GM19438 (cell line): ENCODE measurements at regions not wholly inside any gene's neighbourhood (a gene's known extent, or its start where the extent isn't known, plus 50 kb on each side); places are given as distances from the start of the nearest gene placed in this dataset.

Experiments
- ATAC-seq: cut with Tn5 transposase; IDR thresholded peaks from one replicate; pipeline ENCODE4 v1.9.1; 2021; ENCODE audit warnings: low read depth; ENCODE audit not compliant: unreplicated experiment

DNA sequence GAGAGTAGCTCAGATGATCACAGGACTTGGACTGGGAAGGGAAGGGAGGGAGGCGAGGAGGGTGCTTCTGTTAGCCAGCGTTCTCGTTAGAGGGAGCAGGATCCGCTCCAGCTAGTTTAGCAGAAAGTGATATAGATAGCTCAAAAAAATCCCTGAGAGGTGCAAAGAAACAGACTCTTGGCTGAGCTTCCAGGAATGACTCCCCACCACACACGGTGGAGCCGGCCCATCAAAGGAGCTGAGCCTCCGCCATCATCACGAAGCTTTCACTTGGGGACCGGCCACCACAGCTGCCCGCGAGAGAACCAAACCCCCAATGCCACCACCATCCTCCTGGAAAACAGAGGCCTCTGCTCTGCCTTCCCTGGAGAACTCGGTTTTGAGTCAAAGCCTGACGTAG lies 124.6 kb upstream of the BCL2L14 start:
- ATAC-seq, result no peak

DNA sequence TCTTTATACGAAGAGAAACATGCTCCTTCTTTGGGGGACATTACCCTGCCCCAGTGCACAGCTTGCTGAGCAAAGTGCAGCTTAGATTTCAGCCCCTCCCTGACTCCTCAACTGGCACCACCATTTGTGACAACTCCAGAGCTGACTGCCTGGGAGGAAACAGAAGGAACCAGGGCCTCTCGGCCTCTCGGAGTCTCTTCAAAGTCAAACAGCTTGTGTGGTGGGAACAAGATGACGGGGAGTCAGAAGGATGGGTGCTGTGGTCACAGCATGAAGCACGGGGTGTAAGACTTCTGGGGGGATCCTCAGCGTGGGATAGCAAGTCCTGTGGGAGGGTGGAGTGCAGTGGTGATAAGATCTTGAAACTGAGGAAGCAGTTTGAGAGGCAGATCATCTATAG lies 123.5 kb upstream of the BCL2L14 start:
- no peak for ATAC-seq

DNA sequence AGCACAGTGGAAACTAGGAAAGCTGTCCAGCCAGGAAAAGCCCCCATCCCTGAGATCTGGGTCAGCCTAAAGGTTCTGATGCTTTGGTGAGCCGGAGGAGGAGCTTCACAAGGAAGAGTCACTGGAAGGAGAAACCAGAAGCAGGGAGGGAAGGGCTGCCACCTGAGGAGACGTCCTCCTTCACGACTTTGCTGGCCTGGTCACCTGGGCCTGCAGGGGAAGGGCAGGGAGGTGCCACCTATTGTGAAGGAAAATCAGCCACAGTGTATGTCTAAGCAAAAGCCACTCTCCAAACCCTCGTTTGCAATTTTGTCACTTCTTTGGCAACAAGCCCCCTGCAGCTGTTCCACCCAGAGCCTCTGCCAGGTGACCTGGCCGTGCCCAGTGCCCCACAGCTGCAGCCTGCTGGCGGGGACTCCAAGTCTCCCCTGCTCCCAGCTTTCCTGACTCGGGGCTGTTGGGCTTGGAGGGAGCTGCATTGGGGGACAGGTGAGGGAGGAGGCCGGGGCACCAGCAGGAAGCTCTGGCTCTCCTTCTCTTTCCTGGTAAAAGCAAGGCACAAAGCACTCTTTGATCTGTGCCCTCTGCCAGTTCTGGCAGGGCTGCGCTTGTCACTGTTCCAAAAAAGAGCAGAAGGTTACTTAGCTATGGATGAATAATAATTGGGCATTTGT lies 120.9 kb upstream of the BCL2L14 start:
- no peak for ATAC-seq

GRCh38 chr12:11951209-11951608 lies 119.5 kb upstream of the BCL2L14 start:
- no peak for ATAC-seq

DNA sequence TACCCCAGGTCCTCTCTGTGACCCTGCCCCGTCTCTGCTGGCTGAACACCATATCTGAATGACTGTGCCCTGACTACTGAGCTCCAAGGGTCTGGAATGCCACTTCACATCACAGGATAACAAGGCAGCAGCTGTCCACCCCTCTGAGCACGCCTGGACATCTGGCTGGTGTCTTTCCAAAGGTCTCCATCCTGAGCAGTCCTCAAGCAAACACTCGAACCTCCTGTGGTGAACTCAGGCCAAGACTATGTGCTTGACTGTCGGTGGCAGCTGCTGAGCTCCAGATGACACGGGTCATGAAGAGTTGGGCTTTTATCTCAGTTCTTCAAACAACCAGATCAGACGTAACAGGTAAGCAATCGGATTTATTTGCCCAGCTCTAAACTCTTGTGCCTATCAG lies 117.2 kb upstream of the BCL2L14 start:
- ATAC-seq, result no peak

GRCh38 chr12:11954181-11954580 lies 116.6 kb upstream of the BCL2L14 start:
- peak; percentile 52 for ATAC-seq

DNA sequence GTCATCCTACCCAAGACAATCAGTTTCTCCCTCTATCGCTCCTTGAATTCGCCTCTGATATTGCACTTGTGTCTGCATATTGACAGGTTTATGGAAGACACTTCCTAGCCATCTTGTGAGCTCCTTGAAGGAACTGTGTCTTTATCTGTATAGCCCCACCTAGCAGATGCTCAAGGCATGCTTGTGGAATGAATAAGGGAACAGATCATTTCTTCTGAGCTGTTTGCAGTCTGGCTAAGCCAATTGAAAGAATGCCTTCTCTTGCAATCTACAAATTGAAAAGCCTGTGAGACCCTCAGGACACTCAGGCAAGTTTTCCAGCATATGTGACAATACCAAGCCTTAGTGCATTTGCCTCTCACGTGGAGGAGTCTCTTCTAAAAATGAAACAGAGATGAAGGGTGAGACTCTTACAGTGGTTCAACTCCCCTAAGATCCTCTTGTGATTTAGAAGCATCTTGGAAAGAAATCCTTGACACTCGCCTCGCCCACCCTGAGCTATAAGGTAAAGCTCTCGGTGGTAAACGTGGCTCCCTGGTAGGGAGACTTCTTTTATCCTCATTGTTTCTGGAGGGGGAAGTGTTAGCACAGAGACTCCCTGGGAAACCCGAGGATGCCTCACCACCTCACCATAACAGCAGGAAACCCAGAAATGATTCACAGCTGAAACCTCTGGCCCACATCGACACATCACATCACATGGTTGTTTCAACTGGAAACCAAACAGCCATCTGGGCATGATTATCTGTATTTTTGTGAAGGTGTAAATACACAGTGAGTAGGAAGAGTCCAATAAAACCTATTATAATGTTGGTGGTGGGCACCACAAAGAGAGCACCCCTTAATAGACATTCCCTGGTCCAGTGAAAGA lies 112.3 kb upstream of the BCL2L14 start:
- no peak for ATAC-seq

- no peak for ATAC-seq
Measured at GRCh38 chr12:11959117-11959823, 111.5 kb upstream of the BCL2L14 start.

DNA sequence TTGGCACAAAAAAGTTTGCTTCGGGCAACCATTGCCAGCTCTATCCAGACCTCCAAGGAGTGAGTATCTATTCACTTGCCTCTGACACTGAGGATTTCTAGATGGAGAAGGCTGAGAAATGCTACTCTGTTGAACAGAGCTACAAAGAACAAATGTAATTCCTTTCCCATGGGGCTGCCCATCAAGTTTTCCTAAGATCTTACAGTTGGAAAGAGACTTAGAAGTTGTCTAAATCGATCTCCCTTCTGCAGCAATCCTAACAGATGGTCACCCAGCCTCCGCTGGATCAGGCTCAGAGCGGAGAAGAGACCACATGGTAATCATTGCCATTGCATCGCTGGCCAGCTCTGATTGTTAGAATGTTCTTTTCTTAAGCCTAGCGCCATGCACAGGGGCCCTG lies 110.1 kb upstream of the BCL2L14 start:
- no peak for ATAC-seq

DNA sequence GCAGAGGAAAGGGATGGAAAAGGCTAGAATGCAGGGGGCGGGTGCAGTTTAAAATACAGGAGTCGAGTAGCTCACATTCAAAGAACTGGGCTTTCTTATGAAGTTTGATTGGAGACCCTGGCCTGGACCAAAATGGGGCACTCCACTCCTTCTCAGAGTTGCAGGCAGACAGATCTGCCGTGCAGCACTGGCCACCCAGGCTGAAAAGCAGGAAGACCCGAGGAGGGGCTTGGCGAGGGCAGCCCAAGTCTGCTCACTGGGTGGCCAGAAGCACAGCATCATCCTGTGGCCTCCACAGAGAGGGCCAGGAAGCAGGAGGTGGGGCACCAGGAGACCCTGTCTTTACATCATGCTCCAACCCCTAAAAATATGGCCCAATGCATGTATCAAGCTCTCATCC lies 109.1 kb upstream of the BCL2L14 start:
- no peak for ATAC-seq

- no peak for ATAC-seq
Measured at GRCh38 chr12:11962860-11963259, 107.9 kb upstream of the BCL2L14 start.

DNA sequence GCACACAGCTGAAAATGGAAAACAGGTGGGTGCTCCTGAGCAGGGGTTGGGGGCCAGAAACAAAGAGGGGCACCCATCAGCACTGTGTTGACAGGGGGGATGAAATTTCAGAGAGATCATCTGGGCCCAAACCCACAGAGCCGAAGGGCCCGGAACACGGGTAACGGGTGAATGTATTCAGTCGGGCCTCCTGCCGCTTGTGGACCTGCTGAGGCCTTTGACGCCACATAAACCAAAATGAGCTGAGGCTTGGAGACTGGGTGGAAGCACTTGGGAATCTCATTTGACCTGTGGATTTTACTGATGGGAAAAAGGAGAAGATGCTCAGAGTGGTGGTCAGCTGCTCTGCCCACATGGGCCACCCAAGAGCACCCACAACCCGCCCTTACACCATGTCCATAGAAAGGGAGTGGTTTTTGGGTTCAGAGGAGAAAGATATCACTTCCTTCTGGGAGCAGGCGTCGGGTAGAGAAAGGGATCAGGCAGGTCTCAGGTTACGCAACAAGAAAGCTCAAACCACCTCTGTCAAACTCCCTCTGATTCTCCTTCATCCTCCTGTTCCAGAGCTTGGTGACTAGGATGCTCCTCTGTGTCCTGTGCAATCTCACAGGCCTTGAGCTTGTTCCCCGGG lies 106.8 kb upstream of the BCL2L14 start:
- no peak for ATAC-seq

DNA sequence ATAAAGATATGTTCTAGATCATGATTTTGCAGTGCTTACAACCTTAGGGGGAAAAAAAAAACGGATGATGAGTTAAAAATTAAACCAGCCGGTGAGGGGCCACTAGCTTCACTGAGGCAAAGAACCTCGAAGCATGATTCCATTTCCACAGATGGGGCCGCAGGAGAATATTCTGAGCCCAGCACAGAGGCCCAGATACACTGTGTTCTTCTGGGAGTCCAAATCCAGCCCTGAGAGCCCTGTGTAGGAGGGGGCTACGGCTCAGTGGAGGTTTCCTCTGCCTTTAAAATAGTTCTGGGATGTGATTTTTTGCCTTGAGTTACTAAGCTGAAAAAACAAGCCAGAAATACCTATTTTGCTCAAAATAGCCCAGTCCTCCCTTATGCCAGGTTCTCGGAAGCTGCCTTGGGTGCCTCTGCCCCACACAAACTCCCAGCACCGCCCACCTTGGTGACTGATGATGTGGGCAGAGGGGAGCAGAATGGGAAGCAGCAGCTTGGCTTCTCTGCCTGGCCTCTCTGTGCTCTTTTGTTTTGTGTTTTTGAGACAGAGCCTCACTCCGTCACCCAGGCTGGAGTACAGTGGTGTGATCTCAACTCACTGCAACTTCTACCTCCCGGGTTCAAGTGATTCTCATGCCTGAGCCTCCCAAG lies 105.4 kb upstream of the BCL2L14 start:
- no peak for ATAC-seq

DNA sequence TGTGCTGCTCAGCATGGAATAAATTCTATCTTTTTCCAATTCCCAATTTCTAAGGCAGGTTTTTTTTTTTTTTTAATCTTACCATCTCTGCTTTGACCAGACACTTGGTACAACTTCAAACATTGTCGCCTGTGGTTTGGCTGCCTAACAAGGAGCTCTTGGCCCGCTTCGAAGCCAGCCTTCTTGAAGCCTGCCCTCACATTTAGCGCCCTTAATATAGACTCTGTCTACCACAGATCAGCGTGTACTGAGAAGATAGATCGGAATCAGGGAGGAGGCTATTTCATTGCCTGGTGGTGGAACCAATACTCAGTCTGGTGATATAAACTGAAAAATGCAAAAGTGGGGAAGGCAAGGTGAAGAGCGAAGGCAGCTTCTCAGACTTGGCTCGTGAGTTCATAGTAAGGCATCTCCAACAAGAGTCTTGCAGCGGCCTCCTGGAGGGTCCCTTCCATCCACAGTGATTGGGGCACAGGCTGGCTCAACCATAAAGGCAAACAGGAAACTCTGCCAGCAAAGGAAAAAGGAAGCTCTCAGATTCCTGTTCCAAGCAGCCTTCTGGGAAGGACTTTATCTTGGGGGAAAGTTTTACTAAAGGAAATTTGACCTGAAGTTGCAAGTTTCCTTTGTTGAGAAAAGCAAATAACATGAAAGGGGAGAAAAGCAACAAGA lies 103.2 kb upstream of the BCL2L14 start:
- ATAC-seq, result no peak

DNA sequence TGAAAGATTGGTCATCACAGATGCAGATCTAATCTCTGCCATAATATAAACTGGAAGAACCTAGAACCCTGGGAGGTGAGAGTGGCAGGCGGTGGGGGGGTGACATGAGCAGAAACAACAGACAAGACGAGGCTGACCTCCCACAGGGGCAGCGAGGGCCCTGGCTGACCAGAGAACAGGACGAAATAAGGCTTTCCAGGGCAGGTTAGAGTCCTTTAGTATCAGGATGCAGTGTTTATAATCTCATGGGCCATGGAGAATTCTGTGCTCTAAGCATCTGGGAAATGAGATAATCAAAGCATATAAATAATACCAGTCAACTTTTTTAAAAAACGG lies 102.7 kb upstream of the BCL2L14 start:
- ATAC-seq, result no peak

DNA sequence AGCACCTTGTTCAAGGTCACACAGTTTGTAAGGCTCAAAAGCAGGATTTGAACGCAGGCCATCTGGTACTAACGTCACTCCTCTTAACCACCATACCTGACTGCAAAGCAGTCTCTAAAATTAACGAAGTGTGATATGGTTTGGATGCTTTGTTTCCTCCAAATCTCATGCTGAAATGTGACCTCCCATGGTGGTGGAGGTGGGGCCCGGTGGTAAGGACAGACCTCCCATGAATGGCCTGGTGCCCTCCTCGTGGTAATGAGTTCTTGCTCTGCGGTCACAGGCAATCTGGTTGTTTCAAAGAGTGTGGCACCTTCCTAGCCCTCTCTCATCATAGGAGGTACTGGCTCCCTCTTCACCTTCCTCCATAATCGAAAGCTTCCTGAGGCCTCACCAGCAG lies 102.2 kb upstream of the BCL2L14 start:
- no peak for ATAC-seq

DNA sequence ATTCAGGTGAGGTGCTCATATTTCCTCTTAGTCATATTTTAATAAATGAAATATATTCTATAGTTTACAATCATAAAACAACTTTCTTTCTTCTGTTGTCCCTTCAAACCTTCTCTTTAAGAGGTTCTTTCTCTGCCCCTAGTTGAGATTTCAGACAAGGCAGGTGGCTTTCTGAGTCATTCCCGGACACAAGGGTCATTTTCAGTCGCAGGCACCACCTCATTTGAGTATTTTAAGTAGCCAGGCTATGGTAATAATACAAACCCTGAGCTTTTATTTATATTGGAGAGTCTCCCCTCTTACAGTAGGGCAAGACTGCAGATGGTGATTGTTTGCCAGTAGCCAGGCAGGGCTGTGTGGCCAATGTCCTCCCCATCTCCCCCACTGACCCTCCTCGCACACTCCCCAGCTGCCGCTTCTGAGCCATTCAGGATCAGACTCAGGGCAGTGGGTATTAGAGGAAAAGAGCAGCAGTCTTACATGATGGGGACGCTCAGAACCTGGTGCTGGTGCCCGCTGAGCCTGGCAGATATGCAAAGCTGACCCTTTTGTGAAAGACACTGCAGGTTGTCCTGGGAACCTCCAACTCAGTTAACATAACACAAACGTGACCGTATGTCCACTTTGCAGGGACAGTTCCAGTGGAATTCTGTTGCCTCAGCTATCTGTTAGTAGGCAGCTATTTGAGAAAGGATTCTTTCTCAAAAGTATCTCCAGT lies 101.1 kb upstream of the BCL2L14 start:
- ATAC-seq, result no peak

DNA sequence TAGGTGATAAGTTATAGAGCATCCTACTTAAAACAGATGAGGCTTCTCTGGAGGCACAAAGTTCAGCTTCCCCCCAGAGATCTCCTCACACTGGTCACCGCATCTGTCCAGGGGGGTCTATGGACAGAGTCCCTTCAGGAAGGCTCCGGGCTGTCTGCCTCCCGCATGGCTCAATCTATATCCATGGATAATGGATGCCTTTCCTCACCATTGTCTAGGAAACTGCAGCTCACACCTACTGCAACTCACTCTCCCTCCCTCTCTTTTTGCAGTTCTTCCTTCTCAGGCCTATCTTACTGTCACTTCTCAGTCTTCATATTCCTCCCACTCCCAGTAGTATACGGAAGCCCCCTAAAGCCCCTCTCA lies 100.6 kb upstream of the BCL2L14 start:
- no peak for ATAC-seq

DNA sequence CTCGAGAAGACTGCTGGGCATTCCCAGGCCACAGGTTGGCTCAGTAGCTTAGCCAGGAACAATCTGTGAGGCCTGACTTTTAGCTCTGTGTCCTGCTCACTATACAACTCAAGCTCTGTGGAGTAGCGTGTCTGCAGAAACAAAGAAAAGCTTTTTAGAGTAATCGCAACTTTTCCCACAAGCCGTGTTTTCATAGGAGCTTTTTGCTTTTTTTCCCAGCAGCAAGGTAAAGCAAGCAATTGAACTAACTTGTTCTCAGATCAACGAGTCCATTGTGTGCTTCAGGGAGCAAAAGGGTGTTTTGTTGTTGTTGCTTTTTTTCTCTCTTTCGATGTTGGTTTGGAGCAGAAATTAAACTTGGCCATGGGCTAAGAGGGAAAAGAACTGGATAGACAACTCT lies 97.3 kb upstream of the BCL2L14 start:
- ATAC-seq, result no peak

GRCh38 chr12:11976005-11976404 lies 94.7 kb upstream of the BCL2L14 start:
- no peak for ATAC-seq
